Type B pancreatic cell (in vitro differentiated cells): ENCODE measurements at regions not wholly inside any gene's neighbourhood (a gene's known extent, or its start where the extent isn't known, plus 50 kb on each side); places are given as distances from the start of the nearest gene placed in this dataset.

Experiments used
- DNase-seq: peaks from one replicate; pipeline ENCODE4 v3.0.0; 2021; ENCODE audit warnings: mixed read lengths; ENCODE audit not compliant: unreplicated experiment; ENCODE audit errors: extremely low spot score
- H3K27ac Mint-ChIP-seq: 2 replicates; pipeline ENCODE4 v1.8.0; 2021; ENCODE audit warnings: mild to moderate bottlenecking, mixed read lengths
- H3K27me3 Mint-ChIP-seq: 2 replicates; pipeline ENCODE4 v1.8.0; 2021; ENCODE audit warnings: mixed read lengths
- H3K36me3 Mint-ChIP-seq: 2 replicates; pipeline ENCODE4 v1.8.0; 2021; ENCODE audit warnings: mixed read lengths
- H3K4me1 Mint-ChIP-seq: one replicate; pipeline ENCODE4 v1.8.0; 2021; ENCODE audit warnings: mixed read lengths; ENCODE audit not compliant: unreplicated experiment
- H3K4me3 Mint-ChIP-seq: 2 replicates; pipeline ENCODE4 v1.8.0; 2021; ENCODE audit warnings: mild to moderate bottlenecking, mixed read lengths
- H3K9me3 Mint-ChIP-seq: 2 replicates; pipeline ENCODE4 v1.8.0; 2021; ENCODE audit warnings: mixed read lengths
- CTCF ChIP-seq: fragments of 200-600 bp; sonication (generic); conservative IDR thresholded peaks from 2 replicates; pipeline ENCODE4 v1.5.0; 2021; ENCODE audit warnings: antibody characterized with exemption, mild to moderate bottlenecking

DNA sequence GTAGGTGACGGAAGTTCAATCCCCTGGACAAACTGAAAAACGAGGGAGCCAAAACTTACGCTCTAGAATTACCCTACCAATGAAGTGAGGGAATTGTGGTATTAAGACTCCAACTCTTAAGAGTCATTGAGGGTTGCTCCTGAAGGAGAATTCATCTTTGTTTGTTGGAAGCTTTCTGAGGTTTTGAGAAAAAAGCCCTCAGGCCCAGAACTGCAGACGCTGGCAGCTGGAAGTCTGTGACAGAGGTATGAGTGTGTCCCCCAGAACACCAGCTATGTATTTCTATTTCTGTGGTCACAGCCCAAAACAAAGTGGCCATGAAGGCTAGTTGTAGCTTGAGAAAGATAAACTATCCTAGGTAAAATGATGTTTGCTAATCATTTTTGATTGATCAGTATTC is 438.8 kb upstream of the B3GALT2 start:
- DNase-seq: no peak
- Mint-ChIP-seq H3K27ac (no peak overlapping the region), H3K27me3 (no peaks in the 10 kb centered on the region), H3K4me1 (peaks cover 10% of the 10 kb centered on the region), H3K9me3 (no peaks in the 10 kb centered on the region), H3K36me3 (no peaks in the 10 kb centered on the region), H3K4me3 (no peak overlapping the region)
- TF ChIP-seq CTCF: no peak

DNA sequence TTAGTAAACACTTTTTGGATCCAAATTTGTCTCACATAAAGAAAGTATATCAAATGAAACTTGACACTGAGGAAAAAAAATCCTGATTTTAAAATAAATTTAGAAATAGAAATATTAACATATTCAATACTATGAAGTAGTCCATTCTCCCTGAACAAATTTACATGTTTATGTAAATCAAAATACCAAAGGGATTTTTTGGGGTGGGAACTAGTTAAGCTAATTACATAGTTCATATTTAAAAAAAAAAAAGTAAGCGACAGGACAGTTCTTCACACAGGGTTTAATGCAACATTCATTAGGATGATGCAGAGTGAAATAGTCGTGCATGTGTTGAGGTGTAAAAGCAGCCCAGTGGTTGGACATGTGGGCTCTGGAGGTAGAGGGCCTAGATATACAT is 433.5 kb upstream of the B3GALT2 start:
- peaks cover 4% of the 10 kb centered on the region for H3K9me3 Mint-ChIP-seq
- H3K27me3 Mint-ChIP-seq: no peaks in the 10 kb centered on the region
- H3K27ac Mint-ChIP-seq: no peak overlapping the region
- H3K4me3 Mint-ChIP-seq: no peak overlapping the region
- no peaks in the 10 kb centered on the region for H3K4me1 Mint-ChIP-seq
- no peak for DNase-seq
- H3K36me3 Mint-ChIP-seq: no peaks in the 10 kb centered on the region
- no peak for TF ChIP-seq CTCF

DNA sequence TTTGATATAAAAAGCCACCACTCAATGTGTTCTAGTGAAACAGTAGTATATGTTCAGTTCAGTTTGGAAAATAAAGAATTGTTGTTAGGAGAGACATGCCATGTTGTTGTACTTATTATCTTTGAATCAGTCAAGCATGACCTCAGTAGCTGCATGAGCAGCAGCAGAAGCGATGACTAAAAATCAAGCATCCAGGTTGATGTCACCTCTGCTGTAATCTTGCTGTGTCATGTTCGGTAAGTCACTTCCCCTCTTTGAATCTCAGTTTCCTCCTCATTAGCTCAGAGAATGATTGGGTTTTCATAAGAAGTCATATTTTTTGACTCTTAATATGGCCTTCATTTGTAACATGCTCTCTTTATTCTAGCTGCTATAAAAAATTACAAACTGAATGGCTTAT is 428.4 kb upstream of the B3GALT2 start:
- Mint-ChIP-seq H3K9me3 (peaks cover 4% of the 10 kb centered on the region), H3K4me3 (no peak overlapping the region), H3K27me3 (no peaks in the 10 kb centered on the region), H3K36me3 (no peaks in the 10 kb centered on the region), H3K27ac (no peak overlapping the region), H3K4me1 (no peaks in the 10 kb centered on the region)
- DNase-seq: no peak
- TF ChIP-seq CTCF: no peak

- Mint-ChIP-seq H3K4me3 (no peak overlapping the region), H3K36me3 (no peaks in the 10 kb centered on the region), H3K27me3 (no peaks in the 10 kb centered on the region), H3K9me3 (peaks cover 4% of the 10 kb centered on the region), H3K4me1 (no peaks in the 10 kb centered on the region), H3K27ac (no peak overlapping the region)
- DNase-seq: no peak
- no peak for TF ChIP-seq CTCF
Measured at GRCh38 chr1:193614275-193614674, 427.9 kb upstream of the B3GALT2 start.

DNA sequence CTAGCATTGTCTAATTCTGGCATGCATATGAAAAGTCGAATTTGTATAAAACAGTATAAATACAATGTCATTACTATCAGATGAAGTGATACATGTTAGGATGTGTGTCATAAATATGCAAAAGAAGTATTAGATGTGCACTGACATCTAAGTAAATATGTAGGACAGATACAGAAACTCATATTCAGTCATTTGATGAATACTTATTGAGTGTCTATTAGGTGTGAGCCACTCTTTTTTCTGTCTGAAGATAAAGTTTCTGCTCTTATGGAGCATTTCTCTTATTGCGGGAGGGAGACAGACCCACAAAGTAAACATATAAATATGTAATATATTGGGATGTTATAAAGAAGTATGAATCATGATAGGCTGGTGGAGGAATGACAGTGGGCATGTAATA is 426.6 kb upstream of the B3GALT2 start:
- no peak for TF ChIP-seq CTCF
- no peak for DNase-seq
- Mint-ChIP-seq H3K9me3 (peaks cover 8% of the 10 kb centered on the region), H3K27me3 (no peaks in the 10 kb centered on the region), H3K4me1 (no peaks in the 10 kb centered on the region), H3K36me3 (no peaks in the 10 kb centered on the region), H3K27ac (no peak overlapping the region), H3K4me3 (no peak overlapping the region)

- no peaks in the 10 kb centered on the region for H3K4me1 Mint-ChIP-seq
Measured at GRCh38 chr1:193609592-193609991, 423.2 kb upstream of the B3GALT2 start.

More at GRCh38 chr1:193609592-193609991, 423.2 kb upstream of the B3GALT2 start:
- no peaks in the 10 kb centered on the region for H3K36me3 Mint-ChIP-seq
- no peaks in the 10 kb centered on the region for H3K27me3 Mint-ChIP-seq
- no peak for DNase-seq
- H3K9me3 Mint-ChIP-seq: peaks cover 4% of the 10 kb centered on the region
- H3K27ac Mint-ChIP-seq: no peak overlapping the region
- TF ChIP-seq CTCF: no peak
- H3K4me3 Mint-ChIP-seq: no peak overlapping the region
